HCT116 (cell line): ENCODE measurements at regions not wholly inside any gene's neighbourhood (a gene's known extent, or its start where the extent isn't known, plus 50 kb on each side); places are given as distances from the start of the nearest gene placed in this dataset.

ENCODE experiments used
- ATAC-seq: fragments of 200-7000 bp; cut with Tn5 transposase; 2 replicates; pipeline ENCODE4 v1.9.1; 2020; ENCODE audit warnings: mild to moderate bottlenecking, moderate library complexity
- BruUV-seq: library from RNA; stranded (reverse); fragments of 400-500 nt; replicated peaks from 2 replicates; lab custom pipeline; 2021; lab: Mats Ljungman, UMichigan
- CTCF ChIA-PET: fragments of 300-600 bp; sonication (Branson Sonifier 250); formaldehyde crosslinking; loops from one replicate; lab custom pipeline; 2021; ENCODE audit warnings: antibody characterized with exemption; lab: Charles Lee
- POLR2A ChIA-PET: fragments of 300-600, 350-600 bp; sonication (Branson Sonifier 250); formaldehyde crosslinking; loops from one replicate; lab custom pipeline; 2021; ENCODE audit warnings: antibody characterized with exemption; lab: Charles Lee
- RAD21 ChIA-PET, 2 experiments: fragments of 300-600 bp; sonication (Branson Sonifier 250); formaldehyde crosslinking; loops; one replicate each; lab custom pipeline; 2023; ENCODE audit warnings: low total read pairs in 2 of 2; ENCODE audit not compliant: uncharacterized antibody in 2 of 2, unreplicated experiment in 2 of 2, low non-redundant PET in 1 of 2; lab: Charles Lee
- DNase-seq: peaks from one replicate; pipeline ENCODE4 v3.0.0-alpha.2; 2010; ENCODE audit warnings: low read depth, low spot score
- H2AFZ ChIP-seq: fragments of 200-600 bp; shearing (Covaris generic), sonication (generic); 2 replicates; pipeline ENCODE4 v1.6.1; 2017; ENCODE audit warnings: low read depth, mixed run types, mixed read lengths, antibody characterized with exemption, low read length; ENCODE audit not compliant: poor library complexity, severe bottlenecking
- H3K27ac ChIP-seq: 2 replicates; pipeline ENCODE4 v1.5.1; 2012; ENCODE audit warnings: low read depth, low read length
- H3K27me3 ChIP-seq: fragments of 200-600 bp; sonication (generic); 2 replicates; pipeline ENCODE4 v1.6.1; 2016; ENCODE audit warnings: mixed run types, low read length, mixed read lengths; ENCODE audit not compliant: insufficient read depth
- H3K36me3 ChIP-seq, 2 experiments: fragments of 200-500 bp in 1 of 2; fragments of 200-600 bp in 1 of 2; sonication (Bioruptor generic) in 1 of 2; sonication (generic) in 1 of 2; 2 replicates each; pipeline versions ENCODE4 v1.5.1 to v1.6.1; 2014 to 2016; ENCODE audit warnings: low read length in 2 of 2, inconsistent platforms in 1 of 2, mixed read lengths in 1 of 2, mixed run types in 1 of 2; ENCODE audit not compliant: insufficient read depth in 2 of 2, control insufficient read depth in 1 of 2
- H3K4me1 ChIP-seq, 2 experiments: fragments of 200-600 bp in 1 of 2; sonication (generic) in 1 of 2; 2 replicates each; pipeline versions ENCODE4 v1.5.1 to v1.6.1; 2012 to 2017; ENCODE audit warnings: low read length in 2 of 2, inconsistent platforms in 1 of 2, mild to moderate bottlenecking in 1 of 2, mixed read lengths in 1 of 2, mixed run types in 1 of 2, moderate library complexity in 1 of 2; ENCODE audit not compliant: insufficient read depth in 2 of 2, control insufficient read depth in 1 of 2
- H3K4me2 ChIP-seq: fragments of 200-600 bp; sonication (generic); 2 replicates; pipeline ENCODE4 v1.6.1; 2017; ENCODE audit warnings: mixed run types, low read length, mixed read lengths
- H3K4me3 ChIP-seq, 2 experiments: fragments of 200-600 bp in 1 of 2; sonication (generic) in 1 of 2; replicated peaks in 1 of 2; 2 replicates each; pipeline ENCODE4 v1.5.1; 2011 to 2016; ENCODE audit warnings: low read length in 2 of 2, control low read depth in 1 of 2, low read depth in 1 of 2, mild to moderate bottlenecking in 1 of 2, mixed read lengths in 1 of 2, mixed run types in 1 of 2
- H3K79me2 ChIP-seq: fragments of 200-600 bp; sonication (generic); 2 replicates; pipeline ENCODE4 v1.6.1; 2017; ENCODE audit warnings: mild to moderate bottlenecking, mixed run types, low read length, moderate library complexity, mixed read lengths; ENCODE audit not compliant: insufficient read depth
- H3K9ac ChIP-seq: fragments of 200-600 bp; sonication (generic); 2 replicates; pipeline ENCODE4 v1.6.1; 2016; ENCODE audit warnings: low read length, mixed read lengths
- H3K9me2 ChIP-seq: fragments of 200-600 bp; sonication (generic), shearing (Covaris generic); 2 replicates; pipeline ENCODE4 v1.6.1; 2017; ENCODE audit warnings: mixed run types, mild to moderate bottlenecking, moderate library complexity; ENCODE audit not compliant: insufficient read depth
- H3K9me3 ChIP-seq, 2 experiments: fragments of 200-500 bp in 1 of 2; fragments of 200-600 bp in 1 of 2; sonication (Bioruptor generic) in 1 of 2; sonication (generic) in 1 of 2; 2 replicates each; pipeline ENCODE4 v1.6.1; 2014 to 2017; ENCODE audit warnings: low read length in 2 of 2, mixed read lengths in 2 of 2, inconsistent platforms in 1 of 2, low read depth in 1 of 2, mild to moderate bottlenecking in 1 of 2, mixed run types in 1 of 2, moderate library complexity in 1 of 2; ENCODE audit not compliant: control insufficient read depth in 1 of 2, insufficient read depth in 1 of 2
- H4K20me1 ChIP-seq: fragments of 200-600 bp; sonication (generic), shearing (Covaris generic); 2 replicates; pipeline ENCODE4 v1.6.1; 2017; ENCODE audit warnings: mixed run types, mild to moderate bottlenecking, moderate library complexity; ENCODE audit not compliant: insufficient read depth
- CBX3 ChIP-seq: IDR thresholded peaks from 2 replicates; pipeline ENCODE4 v1.6.1; 2012; ENCODE audit warnings: low read depth
- CEBPB ChIP-seq: IDR thresholded peaks from 2 replicates; pipeline ENCODE4 v1.6.1; 2012; ENCODE audit warnings: low read depth
- EGR1 ChIP-seq: IDR thresholded peaks from 2 replicates; pipeline ENCODE4 v1.6.1; 2012; ENCODE audit warnings: low read depth
- ELF1 ChIP-seq: IDR thresholded peaks from 2 replicates; pipeline ENCODE4 v1.6.1; 2012; ENCODE audit warnings: low read depth, borderline replicate concordance
- EZH2 ChIP-seq: fragments of 200-600 bp; sonication (generic); IDR thresholded peaks from 2 replicates; pipeline ENCODE4 v1.6.1; 2017; ENCODE audit warnings: antibody characterized with exemption, mixed run types
- EZH2phosphoT487 ChIP-seq: fragments of 200-600 bp; IDR thresholded peaks from 2 replicates; pipeline ENCODE4 v1.6.1; 2018; ENCODE audit warnings: antibody characterized with exemption, borderline replicate concordance
- FOSL1 ChIP-seq: IDR thresholded peaks from 2 replicates; pipeline ENCODE4 v1.6.1; 2012; ENCODE audit warnings: low read depth
- JUND ChIP-seq: IDR thresholded peaks from 2 replicates; pipeline ENCODE4 v1.6.1; 2012
- POLR2A ChIP-seq: IDR thresholded peaks from 2 replicates; pipeline ENCODE4 v1.7.0; 2011; ENCODE audit warnings: borderline replicate concordance; ENCODE audit not compliant: insufficient read depth, insufficient read length; ENCODE audit errors: extremely low read depth
- POLR2AphosphoS5 ChIP-seq: IDR thresholded peaks from 2 replicates; pipeline ENCODE4 v1.6.1; 2011; ENCODE audit warnings: mild to moderate bottlenecking, low read depth, low read length, moderate library complexity
- RAD21 ChIP-seq: IDR thresholded peaks from 2 replicates; pipeline ENCODE4 v1.6.1; 2012; ENCODE audit warnings: low read depth, mild to moderate bottlenecking
- SIN3A ChIP-seq: IDR thresholded peaks from 2 replicates; pipeline ENCODE4 v1.6.1; 2012; ENCODE audit warnings: low read depth
- SP1 ChIP-seq: IDR thresholded peaks from 2 replicates; pipeline ENCODE4 v1.6.1; 2012; ENCODE audit warnings: low read depth
- ZFX ChIP-seq: fragments of 450-650 bp; IDR thresholded peaks from 2 replicates; pipeline ENCODE4 v1.6.1; 2017
- ZNF274 ChIP-seq: fragments of 200-500 bp; sonication (Bioruptor generic); IDR thresholded peaks from 2 replicates; pipeline ENCODE4 v1.6.1; 2014; ENCODE audit warnings: mild to moderate bottlenecking, low read depth, low read length, inconsistent platforms
- intact Hi-C: fragments of 100-400 bp; cut with micrococcal nuclease; formaldehyde crosslinking; loops from 2 replicates; pipeline ENCODE4 v1.10.0; 2022
- TF ChIP-seq, protein P1 (sequence below): IDR thresholded peaks from 2 replicates; pipeline ENCODE4 v1.6.1; 2012; ENCODE audit warnings: low read depth
- TF ChIP-seq, protein P2 (sequence below), 3 experiments: fragments of 200-600 bp in 1 of 3; sonication (generic) in 1 of 3; IDR thresholded peaks in 2 of 3; conservative IDR thresholded peaks in 1 of 3; 2 replicates each; pipeline ENCODE4 v1.5.1; 2012 to 2017; ENCODE audit warnings: low read depth in 2 of 3, low read length in 2 of 3, antibody characterized with exemption in 1 of 3, borderline replicate concordance in 1 of 3, control low read depth in 1 of 3, mild to moderate bottlenecking in 1 of 3, mixed read lengths in 1 of 3, mixed run types in 1 of 3, moderate library complexity in 1 of 3; ENCODE audit not compliant: insufficient read depth in 1 of 3
- TF ChIP-seq, protein P3 (sequence below): IDR thresholded peaks from 2 replicates; pipeline ENCODE4 v1.6.1; 2011; ENCODE audit warnings: mild to moderate bottlenecking, low read length, moderate library complexity; ENCODE audit not compliant: insufficient replicate concordance; ENCODE audit errors: extremely low read depth
- TF ChIP-seq, protein P4 (sequence below): IDR thresholded peaks from 2 replicates; pipeline ENCODE4 v1.6.1; 2012
- TF ChIP-seq, protein P5 (sequence below): IDR thresholded peaks from 2 replicates; pipeline ENCODE4 v1.6.1; 2012

DNA sequence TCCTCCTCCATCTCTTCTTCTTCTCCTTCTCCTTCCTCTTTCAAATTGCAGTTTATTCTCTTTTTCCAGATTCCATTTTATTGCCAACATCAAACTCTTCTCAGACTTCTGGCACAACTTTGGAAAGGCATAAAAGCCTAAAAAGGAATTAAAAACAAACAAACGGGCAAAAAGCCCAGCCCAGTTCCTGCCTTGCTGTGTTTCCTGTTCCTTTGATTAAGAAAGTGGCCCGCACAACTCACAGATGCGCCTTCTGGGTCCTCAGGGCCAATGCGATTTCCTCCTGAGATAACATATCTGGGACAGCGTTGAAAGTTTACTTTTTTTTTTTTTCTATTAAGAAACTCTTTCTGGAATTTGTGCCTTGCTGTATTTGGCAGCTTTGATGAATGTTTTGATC, 158.7 kb upstream of the UBE3A start:
- Histone ChIP-seq H2AFZ (no peak overlapping the region), H3K4me2 (no peak overlapping the region), H3K27ac (no peak overlapping the region), H3K9me3 (peaks cover 7 to 25% of the 10 kb centered on the region in 2 experiments; a peak in 2 of 4 replicates), H3K36me3 (no peaks in the 10 kb centered on the region), H3K4me3 (no peak overlapping the region), H3K9me2 (no peaks in the 10 kb centered on the region), H4K20me1 (no peaks in the 10 kb centered on the region), H3K4me1 (no peaks in the 10 kb centered on the region), H3K79me2 (no peaks in the 10 kb centered on the region), H3K27me3 (no peaks in the 10 kb centered on the region), H3K9ac (no peak overlapping the region)
- TF ChIP-seq POLR2A = no peak
- TF ChIP-seq EGR1 = no peak
- TF ChIP-seq ZNF274 = no peak
- no peak for TF ChIP-seq JUND
- TF ChIP-seq POLR2AphosphoS5 = no peak
- no peak for TF ChIP-seq ZFX
- no peak for TF ChIP-seq CEBPB
- no peak for TF ChIP-seq ELF1
- TF ChIP-seq FOSL1 = no peak
- TF ChIP-seq, protein P1, sequence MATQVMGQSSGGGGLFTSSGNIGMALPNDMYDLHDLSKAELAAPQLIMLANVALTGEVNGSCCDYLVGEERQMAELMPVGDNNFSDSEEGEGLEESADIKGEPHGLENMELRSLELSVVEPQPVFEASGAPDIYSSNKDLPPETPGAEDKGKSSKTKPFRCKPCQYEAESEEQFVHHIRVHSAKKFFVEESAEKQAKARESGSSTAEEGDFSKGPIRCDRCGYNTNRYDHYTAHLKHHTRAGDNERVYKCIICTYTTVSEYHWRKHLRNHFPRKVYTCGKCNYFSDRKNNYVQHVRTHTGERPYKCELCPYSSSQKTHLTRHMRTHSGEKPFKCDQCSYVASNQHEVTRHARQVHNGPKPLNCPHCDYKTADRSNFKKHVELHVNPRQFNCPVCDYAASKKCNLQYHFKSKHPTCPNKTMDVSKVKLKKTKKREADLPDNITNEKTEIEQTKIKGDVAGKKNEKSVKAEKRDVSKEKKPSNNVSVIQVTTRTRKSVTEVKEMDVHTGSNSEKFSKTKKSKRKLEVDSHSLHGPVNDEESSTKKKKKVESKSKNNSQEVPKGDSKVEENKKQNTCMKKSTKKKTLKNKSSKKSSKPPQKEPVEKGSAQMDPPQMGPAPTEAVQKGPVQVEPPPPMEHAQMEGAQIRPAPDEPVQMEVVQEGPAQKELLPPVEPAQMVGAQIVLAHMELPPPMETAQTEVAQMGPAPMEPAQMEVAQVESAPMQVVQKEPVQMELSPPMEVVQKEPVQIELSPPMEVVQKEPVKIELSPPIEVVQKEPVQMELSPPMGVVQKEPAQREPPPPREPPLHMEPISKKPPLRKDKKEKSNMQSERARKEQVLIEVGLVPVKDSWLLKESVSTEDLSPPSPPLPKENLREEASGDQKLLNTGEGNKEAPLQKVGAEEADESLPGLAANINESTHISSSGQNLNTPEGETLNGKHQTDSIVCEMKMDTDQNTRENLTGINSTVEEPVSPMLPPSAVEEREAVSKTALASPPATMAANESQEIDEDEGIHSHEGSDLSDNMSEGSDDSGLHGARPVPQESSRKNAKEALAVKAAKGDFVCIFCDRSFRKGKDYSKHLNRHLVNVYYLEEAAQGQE = no peak
- no peak for TF ChIP-seq SP1
- TF ChIP-seq RAD21 = no peak
- no peak for TF ChIP-seq EZH2
- TF ChIP-seq, protein P2, sequence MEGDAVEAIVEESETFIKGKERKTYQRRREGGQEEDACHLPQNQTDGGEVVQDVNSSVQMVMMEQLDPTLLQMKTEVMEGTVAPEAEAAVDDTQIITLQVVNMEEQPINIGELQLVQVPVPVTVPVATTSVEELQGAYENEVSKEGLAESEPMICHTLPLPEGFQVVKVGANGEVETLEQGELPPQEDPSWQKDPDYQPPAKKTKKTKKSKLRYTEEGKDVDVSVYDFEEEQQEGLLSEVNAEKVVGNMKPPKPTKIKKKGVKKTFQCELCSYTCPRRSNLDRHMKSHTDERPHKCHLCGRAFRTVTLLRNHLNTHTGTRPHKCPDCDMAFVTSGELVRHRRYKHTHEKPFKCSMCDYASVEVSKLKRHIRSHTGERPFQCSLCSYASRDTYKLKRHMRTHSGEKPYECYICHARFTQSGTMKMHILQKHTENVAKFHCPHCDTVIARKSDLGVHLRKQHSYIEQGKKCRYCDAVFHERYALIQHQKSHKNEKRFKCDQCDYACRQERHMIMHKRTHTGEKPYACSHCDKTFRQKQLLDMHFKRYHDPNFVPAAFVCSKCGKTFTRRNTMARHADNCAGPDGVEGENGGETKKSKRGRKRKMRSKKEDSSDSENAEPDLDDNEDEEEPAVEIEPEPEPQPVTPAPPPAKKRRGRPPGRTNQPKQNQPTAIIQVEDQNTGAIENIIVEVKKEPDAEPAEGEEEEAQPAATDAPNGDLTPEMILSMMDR (IDR thresholded peaks at IDR 0.05 in 2 of 3, conservative IDR thresholded peaks at IDR 0.05 in 1 of 3; ENCODE audit: borderline replicate concordance in 1 of 3, insufficient read depth in 1 of 3, low read depth in 2 of 3, low read length in 2 of 3) = no peak
- TF ChIP-seq, protein P3, sequence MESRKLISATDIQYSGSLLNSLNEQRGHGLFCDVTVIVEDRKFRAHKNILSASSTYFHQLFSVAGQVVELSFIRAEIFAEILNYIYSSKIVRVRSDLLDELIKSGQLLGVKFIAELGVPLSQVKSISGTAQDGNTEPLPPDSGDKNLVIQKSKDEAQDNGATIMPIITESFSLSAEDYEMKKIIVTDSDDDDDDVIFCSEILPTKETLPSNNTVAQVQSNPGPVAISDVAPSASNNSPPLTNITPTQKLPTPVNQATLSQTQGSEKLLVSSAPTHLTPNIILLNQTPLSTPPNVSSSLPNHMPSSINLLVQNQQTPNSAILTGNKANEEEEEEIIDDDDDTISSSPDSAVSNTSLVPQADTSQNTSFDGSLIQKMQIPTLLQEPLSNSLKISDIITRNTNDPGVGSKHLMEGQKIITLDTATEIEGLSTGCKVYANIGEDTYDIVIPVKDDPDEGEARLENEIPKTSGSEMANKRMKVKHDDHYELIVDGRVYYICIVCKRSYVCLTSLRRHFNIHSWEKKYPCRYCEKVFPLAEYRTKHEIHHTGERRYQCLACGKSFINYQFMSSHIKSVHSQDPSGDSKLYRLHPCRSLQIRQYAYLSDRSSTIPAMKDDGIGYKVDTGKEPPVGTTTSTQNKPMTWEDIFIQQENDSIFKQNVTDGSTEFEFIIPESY = no peak
- TF ChIP-seq CBX3 = no peak
- TF ChIP-seq, protein P4, sequence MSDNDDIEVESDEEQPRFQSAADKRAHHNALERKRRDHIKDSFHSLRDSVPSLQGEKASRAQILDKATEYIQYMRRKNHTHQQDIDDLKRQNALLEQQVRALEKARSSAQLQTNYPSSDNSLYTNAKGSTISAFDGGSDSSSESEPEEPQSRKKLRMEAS = no peak
- TF ChIP-seq, protein P5, sequence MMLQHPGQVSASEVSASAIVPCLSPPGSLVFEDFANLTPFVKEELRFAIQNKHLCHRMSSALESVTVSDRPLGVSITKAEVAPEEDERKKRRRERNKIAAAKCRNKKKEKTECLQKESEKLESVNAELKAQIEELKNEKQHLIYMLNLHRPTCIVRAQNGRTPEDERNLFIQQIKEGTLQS = no peak
- no peak for TF ChIP-seq EZH2phosphoT487
- no peak for TF ChIP-seq SIN3A
- intact Hi-C loops = no loop called here
- POLR2A ChIA-PET = no interaction called here
- CTCF ChIA-PET = no interaction called here
- no peak for DNase-seq
- no peak for ATAC-seq
- RAD21 ChIA-PET = no interaction called here
- no TSS peak for BruUV-seq
